A673 (cell line): ENCODE measurements at regions not wholly inside any gene's neighbourhood (a gene's known extent, or its start where the extent isn't known, plus 50 kb on each side); places are given as distances from the start of the nearest gene placed in this dataset.
"Not testable (repeated sequence)": the region's sequence is repeated elsewhere in the genome, so short reads cannot be mapped to it uniquely, and the experiment has no call there.

Source experiments
- BruUV-seq: library from RNA; stranded (reverse); fragments of 400-500 nt; replicated peaks from 2 replicates; lab custom pipeline; 2021; lab: Mats Ljungman, UMichigan
- CTCF ChIA-PET: fragments of 300-600 bp; sonication (Branson Sonifier 250); formaldehyde crosslinking; loops from one replicate; lab custom pipeline; 2022; ENCODE audit warnings: antibody characterized with exemption; lab: Charles Lee
- POLR2A ChIA-PET: fragments of 300-600 bp; sonication (Branson Sonifier 250); formaldehyde crosslinking; loops from one replicate; lab custom pipeline; 2022; ENCODE audit warnings: antibody characterized with exemption; ENCODE audit not compliant: low non-redundant PET; lab: Charles Lee
- DNase-seq: peaks from one replicate; pipeline ENCODE4 v3.0.0-alpha.2; 2015; ENCODE audit warnings: low spot score
- H3K27ac ChIP-seq: fragments of 200-600 bp; sonication (generic); 2 replicates; pipeline ENCODE4 v1.5.1; 2016; ENCODE audit warnings: mixed run types, low read depth, mild to moderate bottlenecking, mixed read lengths, antibody characterized with exemption, low read length; ENCODE audit not compliant: poor library complexity, severe bottlenecking
- H3K27me3 ChIP-seq: fragments of 200-600 bp; sonication (generic); replicated peaks from 2 replicates; pipeline ENCODE4 v1.6.1; 2017; ENCODE audit warnings: mixed run types, low read depth, mild to moderate bottlenecking, mixed read lengths, antibody characterized with exemption, low read length; ENCODE audit not compliant: insufficient read depth, poor library complexity
- H3K36me3 ChIP-seq: fragments of 200-600 bp; sonication (generic); 2 replicates; pipeline ENCODE4 v1.6.1; 2016; ENCODE audit warnings: mixed run types, mild to moderate bottlenecking, mixed read lengths, antibody characterized with exemption, low read length; ENCODE audit not compliant: insufficient read depth, poor library complexity, severe bottlenecking
- H3K4me1 ChIP-seq: fragments of 200-600 bp; sonication (generic); 2 replicates; pipeline ENCODE4 v1.6.1; 2017; ENCODE audit warnings: mixed run types, mild to moderate bottlenecking, mixed read lengths, antibody characterized with exemption, low read length; ENCODE audit not compliant: insufficient read depth, poor library complexity, severe bottlenecking
- H3K4me3 ChIP-seq: fragments of 200-600 bp; sonication (generic); 2 replicates; pipeline ENCODE4 v1.5.1; 2016; ENCODE audit warnings: low read depth, mixed run types, mild to moderate bottlenecking, mixed read lengths, low read length; ENCODE audit not compliant: poor library complexity, severe bottlenecking
- H3K9me3 ChIP-seq: fragments of 200-600 bp; sonication (generic); 2 replicates; pipeline ENCODE4 v1.6.1; 2016; ENCODE audit warnings: mixed run types, low read depth, mild to moderate bottlenecking, mixed read lengths, antibody characterized with exemption, low read length; ENCODE audit not compliant: poor library complexity, severe bottlenecking
- CTCF ChIP-seq: fragments of 300-800, 200-600 bp; sonication (generic); conservative IDR thresholded peaks from 2 replicates; pipeline ENCODE4 v1.5.1; 2017; ENCODE audit warnings: low read depth, mild to moderate bottlenecking, antibody characterized with exemption, low read length, moderate library complexity, mixed read lengths
- EZH2 ChIP-seq: fragments of 200-600 bp; sonication (generic); IDR thresholded peaks from 2 replicates; pipeline ENCODE4 v1.6.1; 2017; ENCODE audit warnings: borderline replicate concordance, low read depth, mild to moderate bottlenecking, mixed read lengths, antibody characterized with exemption, low read length; ENCODE audit not compliant: poor library complexity, severe bottlenecking
- intact Hi-C: fragments of 100-400 bp; cut with micrococcal nuclease; formaldehyde crosslinking; loops from one replicate; pipeline ENCODE4 v1.10.0; 2022; ENCODE audit not compliant: unreplicated experiment

- H3K27me3 ChIP-seq: no peaks in the 10 kb centered on the region
- ChIA-PET CTCF (no interaction called here), POLR2A (no interaction called here)
- no peaks in the 10 kb centered on the region for H3K9me3 ChIP-seq
- no peaks in the 10 kb centered on the region for H3K4me1 ChIP-seq
- H3K36me3 ChIP-seq: no peaks in the 10 kb centered on the region
- TF ChIP-seq EZH2 (no peak), CTCF (no peak)
- H3K4me3 ChIP-seq: no peak overlapping the region
- no peak overlapping the region for H3K27ac ChIP-seq
- BruUV-seq: no TSS peak
- intact Hi-C loops: no loop called here
- DNase-seq: no peak
Measured at GRCh38 chr5:27129926-27130325, 91.5 kb upstream of the CDH9 start.

- CTCF ChIA-PET: no interaction called here
- Histone ChIP-seq H3K27me3 (no peaks in the 10 kb centered on the region), H3K4me3 (no peak overlapping the region), H3K36me3 (no peaks in the 10 kb centered on the region), H3K27ac (no peak overlapping the region), H3K9me3 (no peaks in the 10 kb centered on the region), H3K4me1 (no peaks in the 10 kb centered on the region)
- BruUV-seq: no TSS peak
- intact Hi-C loops: no loop called here
- POLR2A ChIA-PET: no interaction called here
- no peak for TF ChIP-seq EZH2
- TF ChIP-seq CTCF: no peak
- no peak for DNase-seq
Measured at GRCh38 chr5:27125856-27126255, 87.5 kb upstream of the CDH9 start.

- Histone ChIP-seq H3K9me3 (no peaks in the 10 kb centered on the region), H3K4me1 (no peaks in the 10 kb centered on the region), H3K27me3 (no peaks in the 10 kb centered on the region), H3K27ac (no peak overlapping the region), H3K4me3 (no peak overlapping the region), H3K36me3 (no peaks in the 10 kb centered on the region)
- POLR2A ChIA-PET: no interaction called here
- DNase-seq: peak; percentile 31
- intact Hi-C loops: no loop called here
- no TSS peak for BruUV-seq
- TF ChIP-seq CTCF (peak; percentile 49), EZH2 (no peak)
- CTCF ChIA-PET: no interaction called here
Measured at GRCh38 chr5:27124590-27124989, 86.2 kb upstream of the CDH9 start.

GRCh38 chr5:27119736-27120321, 81.4 kb upstream of the CDH9 start:
- H3K4me1 ChIP-seq, POLR2A ChIA-PET, H3K36me3 ChIP-seq, DNase-seq, H3K4me3 ChIP-seq, H3K9me3 ChIP-seq, H3K27me3 ChIP-seq, H3K27ac ChIP-seq, intact Hi-C loops, CTCF ChIA-PET, BruUV-seq: not testable (repeated sequence)
